ENCODE measurements at regions not wholly inside any gene's neighbourhood (a gene's known extent, or its start where the extent isn't known, plus 50 kb on each side); places are given as distances from the start of the nearest gene placed in this dataset.

DNA sequence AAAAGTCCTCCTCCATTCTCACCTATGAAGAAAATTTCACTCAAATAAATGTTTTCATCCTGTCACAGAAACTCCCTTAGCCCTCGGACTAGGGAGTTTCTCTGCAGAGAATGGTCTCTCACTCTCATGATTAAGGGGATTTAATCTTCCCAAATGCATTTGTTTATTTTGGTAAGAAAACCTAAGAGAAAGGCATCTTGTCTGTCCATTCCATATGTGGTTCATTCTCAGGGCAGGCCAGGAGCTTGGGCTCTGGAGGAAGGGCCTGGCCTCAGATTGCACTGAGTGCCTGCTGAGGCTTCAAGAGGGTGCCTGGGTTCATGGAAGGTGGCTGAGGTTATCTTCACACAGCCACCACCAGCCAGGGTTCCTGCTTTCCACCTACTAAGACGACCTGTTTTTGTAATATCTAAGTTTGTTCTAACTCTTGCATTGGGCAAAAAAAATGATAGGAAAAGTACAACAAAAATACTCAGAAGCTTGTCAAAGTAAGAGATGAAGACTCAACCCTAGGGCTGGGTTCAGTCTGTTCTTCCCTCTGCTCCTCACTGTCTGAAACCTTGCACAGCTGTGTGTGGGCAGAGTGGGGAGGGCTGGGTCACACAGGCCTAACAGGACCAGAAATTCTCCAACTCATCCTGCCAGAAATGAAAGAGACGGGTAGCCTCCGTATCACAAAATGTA, 186.7 kb downstream of the CXCL12 start:
- DNase-seq (ENCODE audit: low spot score): no peak

DNA sequence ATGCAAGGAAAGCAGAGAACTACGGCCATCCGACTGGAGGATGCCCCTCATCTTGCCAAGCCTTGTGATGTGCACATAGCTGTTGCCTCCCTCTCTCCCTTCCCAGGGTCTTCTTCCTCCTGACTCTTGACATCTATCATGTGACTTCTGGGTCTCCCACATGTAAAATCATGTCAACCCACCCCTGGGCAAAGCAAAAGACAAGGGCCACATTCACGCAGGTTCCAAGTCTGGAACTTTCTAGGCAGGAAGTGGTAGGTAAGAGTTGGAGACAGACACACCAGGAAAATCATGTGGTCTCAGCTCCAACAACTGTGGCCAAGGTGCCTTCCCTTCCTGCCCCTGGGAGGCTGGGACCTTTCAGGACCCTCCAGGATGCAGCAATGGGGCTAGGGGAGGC, 187.3 kb downstream of the CXCL12 start:
- DNase-seq (ENCODE audit: low spot score): no peak

DNA sequence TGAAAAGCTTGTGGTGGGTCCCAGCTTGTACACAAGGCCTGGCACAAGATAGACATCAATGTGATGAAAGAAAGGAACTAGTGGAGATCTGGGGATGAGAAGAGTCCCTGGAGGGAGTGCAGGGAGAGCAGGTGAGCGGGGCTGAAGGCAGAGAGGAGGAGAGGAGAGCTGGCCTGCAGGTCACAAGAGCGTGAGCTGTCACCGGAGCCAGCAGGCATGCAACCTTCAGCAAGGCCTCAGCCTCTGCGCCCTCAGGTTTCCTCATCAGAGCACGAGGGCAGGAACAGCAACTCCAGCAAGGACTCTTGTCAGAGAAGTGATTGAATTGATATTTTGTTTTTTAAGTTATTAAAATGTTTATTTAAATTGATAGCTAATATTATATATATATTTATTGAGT, 188.6 kb downstream of the CXCL12 start:
- no peak for DNase-seq (ENCODE audit: low spot score)

DNA sequence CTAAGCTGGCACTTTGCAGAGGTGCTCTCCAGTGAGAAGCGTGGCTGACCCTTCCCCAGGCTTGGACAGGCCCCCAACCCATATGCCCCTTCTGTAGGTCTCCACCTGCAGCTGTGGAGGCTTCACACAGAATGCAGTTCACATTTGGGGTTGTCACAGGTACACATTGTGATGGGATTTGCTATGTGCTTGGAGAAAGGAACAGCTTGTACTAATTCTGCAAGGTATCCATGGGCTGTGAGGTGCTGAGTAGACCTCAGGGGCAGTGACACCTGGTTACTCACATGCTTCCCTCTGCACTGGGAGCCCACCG, 188.9 kb downstream of the CXCL12 start:
- no peak for DNase-seq (ENCODE audit: low spot score)

DNA sequence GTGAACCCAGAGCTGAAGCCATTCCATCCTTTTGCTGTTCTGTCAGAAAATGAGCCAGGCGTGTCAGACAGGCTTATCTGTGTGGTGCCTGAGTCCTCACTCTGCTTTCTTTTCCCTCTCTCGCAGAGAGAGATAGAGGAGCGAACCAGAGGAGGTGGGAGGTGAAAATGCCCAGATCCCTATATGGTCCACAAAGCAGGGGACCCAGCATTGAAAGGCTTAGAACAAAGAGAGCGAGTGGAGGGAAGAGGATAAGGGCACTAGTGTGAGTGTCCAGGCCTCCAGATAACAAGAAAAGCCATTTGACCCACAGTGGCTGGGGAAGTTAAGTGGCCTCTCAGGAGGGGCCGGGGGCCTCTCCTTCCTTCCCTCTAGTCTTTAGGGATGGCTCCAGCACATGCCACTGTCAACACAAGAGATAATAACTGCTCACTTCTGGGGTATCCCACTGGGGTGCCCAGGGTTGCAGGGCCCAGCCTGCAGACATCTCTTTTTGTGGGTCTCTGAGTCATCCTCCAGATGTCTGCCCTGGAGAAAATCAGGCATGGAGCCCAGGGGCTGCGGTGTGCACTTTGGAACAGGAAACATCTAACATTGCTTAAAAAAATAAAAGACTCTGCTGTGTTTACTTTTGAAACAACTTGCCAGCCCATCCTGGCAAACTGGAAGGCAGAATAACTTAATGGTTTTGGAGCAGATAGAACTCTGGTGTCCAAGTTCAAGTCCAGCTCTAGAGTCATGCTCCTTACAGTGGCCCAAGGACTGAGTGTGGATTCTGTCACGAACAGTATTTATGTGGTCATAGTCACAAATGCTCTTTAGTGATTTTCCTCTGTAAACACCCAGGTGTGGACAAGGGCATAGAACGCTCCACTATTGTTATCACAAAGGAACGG, 189.5 kb downstream of the CXCL12 start:
- DNase-seq (ENCODE audit: low spot score): no peak

DNA sequence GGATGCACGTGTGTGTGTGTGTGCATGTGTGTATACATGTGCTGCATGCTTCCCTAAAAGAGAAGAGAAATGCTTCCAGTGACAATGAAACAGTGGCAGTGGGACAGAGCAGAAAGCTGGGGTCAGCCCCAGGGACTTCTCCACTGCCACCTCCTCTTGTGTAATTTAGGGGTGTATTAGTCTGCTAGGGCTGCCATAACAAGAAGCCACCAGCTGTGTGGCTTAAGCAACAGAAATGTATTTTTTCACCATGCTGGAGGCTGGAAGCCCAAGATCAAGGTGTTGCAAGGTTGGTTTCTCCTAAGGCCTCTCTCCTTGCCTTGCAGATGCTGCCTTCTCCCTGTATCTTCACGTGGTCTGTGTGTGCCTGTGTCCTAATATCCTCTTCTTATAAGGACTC, 190.5 kb downstream of the CXCL12 start:
- no peak for DNase-seq (ENCODE audit: low spot score)

DNA sequence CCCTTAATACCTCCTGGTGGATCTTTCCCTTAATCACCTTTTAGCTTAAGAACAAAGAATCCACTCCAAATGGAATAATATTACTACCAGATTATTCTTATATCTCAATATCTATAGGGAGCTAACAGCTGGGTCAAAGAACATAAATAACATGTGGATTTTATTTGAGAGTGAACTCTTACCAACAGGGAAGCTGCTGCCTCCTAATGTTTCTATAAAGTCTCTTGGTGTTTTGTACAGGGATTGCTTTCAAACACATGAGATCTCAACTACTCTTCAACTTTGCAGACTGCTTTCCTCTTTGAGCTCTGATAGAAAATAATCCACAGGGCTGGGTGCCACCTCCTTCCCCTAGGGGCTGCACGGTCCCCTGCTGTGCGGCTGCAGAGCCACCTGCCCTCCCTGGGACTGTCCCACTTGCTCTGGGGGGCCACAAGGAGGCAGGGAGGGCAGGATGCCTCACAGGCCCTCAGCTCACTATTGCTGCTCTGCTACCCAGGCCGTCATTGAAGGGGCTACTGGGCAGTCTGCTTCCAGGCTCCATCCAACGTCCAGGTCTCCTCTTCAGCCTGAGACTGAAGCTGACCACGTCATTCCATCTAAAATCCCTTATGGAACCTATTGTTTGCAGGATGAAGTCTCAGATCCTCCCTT, 191.2 kb downstream of the CXCL12 start:
- no peak for DNase-seq (ENCODE audit: low spot score)

DNA sequence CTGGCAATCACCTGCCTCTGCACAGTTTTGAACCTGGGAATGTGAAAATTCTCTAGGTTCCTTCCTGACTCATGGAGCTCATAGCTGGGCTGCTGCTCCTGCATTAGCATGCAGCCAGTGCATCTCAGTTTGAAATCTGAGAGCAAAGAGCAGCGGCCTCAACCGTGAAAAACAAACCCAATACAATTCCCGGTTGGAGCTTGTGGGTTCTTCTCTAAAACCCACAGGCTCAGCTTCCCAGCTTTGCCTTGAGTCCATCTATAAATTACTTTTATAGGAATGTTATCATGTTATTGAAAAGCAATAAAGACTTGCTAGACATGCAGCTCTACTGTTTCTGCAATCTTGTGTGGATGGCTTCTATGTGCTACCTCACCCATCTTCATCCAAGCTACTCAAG, 191.7 kb downstream of the CXCL12 start:
- DNase-seq (ENCODE audit: low spot score): no peak

DNA sequence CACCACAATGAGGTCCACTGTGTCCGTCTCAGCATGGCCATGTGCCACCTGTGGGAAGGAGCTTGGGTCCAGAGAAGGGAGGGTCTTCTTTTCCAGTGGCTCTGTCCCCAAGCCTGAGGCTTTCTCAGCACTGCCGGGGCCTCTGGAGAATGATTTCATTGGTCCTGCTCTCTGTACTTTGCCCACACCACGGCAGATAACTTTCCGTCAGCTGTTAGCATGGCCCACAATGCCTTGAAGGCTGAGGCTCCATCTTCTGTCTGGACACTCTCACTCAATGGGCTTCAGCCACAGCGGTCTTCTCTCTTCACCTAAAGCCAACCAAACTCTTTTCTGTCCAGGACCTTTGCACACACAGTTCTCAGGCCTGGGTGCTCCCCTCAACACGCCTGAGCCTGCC, 192.5 kb downstream of the CXCL12 start:
- DNase-seq (ENCODE audit: low spot score): no peak

DNA sequence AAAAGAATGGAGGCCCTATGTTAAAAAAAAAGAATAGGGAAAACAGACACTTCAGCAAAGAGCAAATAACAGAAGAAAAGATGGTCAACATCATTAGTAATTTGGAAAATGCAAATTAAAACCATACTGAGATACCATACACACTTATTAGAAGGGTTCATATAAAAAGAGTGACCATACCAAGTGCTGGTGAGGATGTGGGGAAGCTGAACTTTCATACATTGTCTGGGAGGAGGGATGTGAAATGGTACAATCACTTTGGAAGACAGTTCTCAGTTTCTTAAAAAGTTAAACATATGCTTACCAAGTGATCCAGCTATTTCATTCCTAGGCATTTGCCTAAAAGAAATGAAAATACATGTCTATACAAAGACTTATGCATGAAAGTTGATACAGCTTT, 194.4 kb downstream of the CXCL12 start:
- DNase-seq (ENCODE audit: low spot score): no peak

DNA sequence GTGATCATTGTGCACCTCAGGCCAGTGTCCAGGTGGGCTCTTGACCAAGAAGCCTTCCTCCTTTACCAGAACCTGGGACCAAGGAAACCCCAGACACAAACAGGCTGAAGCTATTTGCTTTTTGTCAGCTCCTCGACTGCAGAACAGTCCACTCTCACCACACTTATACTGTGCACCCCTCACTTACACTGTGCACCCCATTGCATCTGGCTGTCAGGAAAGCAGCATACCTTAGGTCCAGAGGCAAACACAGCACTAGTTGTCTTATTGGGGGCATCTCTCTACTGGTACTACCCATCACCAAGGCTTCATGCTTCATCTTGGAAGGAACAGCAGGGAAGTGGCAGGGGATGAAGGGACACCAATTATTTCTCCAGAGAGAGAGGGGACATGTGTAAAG, 198.1 kb downstream of the CXCL12 start:
- DNase-seq (ENCODE audit: low spot score): no peak

DNA sequence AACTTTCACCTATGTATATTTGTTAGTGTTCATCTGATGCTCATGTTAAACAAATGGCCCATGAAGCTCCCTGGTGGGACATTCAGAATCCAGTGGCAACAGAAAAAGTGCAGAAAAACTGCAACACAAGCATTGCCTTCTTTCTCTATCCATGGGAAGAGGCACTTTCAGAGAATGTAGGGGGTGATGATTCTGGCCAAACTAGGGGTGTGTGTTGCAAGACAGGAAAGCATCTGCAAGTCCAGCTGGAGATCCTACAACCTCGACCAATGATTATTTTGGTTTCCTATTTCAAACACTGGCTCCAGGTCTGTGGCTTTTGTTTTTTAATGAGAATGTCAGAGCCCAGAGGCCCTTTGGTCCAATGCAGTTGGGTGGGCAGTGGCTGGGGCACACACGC, 198.7 kb downstream of the CXCL12 start:
- no peak for DNase-seq (ENCODE audit: low spot score)

DNA sequence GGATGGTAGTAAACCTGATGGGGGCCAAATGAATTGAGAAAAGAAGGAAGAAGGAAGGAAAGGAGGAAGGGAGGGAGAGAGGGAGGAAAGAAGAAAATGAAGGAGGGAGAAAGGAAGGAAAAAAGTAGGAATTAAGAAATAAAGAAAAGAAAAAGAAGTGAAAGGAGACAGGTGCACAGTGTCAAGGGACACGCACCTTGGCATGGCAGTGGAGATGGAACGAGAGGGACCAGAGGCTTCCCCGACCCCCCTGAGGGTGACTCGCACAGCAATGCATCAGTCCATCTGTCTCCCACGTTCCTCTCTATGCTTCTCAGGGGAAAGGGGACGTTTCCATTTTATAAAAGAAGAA, 199.6 kb downstream of the CXCL12 start:
- DNase-seq (ENCODE audit: low spot score): no peak

DNA sequence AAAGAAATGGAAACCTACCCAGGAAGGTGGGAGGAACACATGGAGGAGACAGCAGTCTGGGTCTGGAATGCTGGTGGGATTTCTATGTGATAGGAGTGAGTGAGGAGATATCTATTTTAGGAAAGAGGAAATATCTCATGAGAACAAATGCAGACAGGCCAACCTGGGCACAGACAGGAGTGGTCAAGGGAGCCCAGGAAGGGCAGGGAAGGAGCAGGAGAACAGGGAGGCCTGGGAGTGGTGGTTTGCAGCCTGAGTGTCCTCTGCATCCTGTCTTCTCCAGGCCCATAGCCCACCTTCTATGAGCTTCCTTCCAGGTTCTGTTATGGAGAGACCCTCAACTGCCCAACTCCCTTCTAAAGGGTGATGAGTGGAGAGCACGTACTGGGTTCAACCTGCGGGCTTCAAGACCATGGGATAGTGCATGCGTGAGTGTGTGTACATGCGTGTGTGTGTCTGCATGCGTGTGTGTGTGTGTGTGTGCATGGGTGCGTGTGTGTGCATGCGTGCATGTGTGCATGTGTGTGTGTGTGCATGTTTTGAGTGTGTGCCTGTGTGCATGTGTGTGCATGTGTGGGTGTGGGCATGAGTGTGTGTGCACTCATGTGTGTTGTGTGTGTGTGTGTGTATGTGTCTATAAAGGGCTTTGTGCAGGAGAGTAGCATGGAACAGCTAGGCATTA, 200.1 kb downstream of the CXCL12 start:
- DNase-seq (ENCODE audit: low spot score): no peak

DNA sequence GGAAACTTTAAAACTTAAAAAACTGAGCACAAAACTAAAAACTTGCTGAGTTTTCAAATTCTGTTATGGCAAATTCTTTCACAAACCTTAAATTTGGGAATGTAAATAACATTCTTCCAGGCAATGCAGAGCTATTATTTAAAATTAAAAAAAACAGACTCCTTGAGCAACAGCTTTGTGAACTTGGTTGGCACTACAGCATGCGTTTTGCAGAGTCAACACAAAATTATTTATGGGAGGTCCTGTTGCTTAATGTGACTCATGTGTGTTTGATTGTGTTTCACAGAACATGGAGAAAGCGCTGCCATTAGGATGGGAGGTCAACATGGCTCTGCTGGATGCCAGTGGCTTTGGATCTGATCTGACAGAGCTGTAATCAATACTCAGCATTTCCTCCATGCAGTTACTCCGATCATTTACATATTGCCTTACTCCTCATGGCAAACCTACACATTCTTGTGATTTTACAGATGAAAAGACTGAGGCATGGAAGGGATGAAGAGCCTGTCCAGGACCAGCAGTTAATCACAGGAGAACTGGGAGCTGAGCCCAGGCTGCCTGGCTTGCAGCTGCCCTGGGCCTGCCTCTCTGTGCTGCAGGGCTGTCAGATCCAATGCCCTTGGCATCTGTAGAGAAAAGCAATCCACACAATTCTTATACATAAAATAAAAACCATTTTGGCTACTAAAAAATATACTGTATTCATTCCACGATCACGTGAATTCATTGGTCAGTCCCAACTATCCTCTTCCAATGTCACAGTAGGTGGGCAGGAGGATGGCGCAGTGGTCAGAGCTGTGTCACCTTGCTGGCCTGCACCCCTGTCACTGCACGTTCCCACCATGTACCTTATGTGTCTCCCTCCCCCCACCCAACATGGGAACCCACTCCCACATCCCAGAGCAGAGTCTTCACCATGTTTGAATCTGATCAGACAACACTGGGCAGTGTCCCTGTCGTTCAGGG, 200.9 kb downstream of the CXCL12 start:
- no peak for DNase-seq (ENCODE audit: low spot score)

DNA sequence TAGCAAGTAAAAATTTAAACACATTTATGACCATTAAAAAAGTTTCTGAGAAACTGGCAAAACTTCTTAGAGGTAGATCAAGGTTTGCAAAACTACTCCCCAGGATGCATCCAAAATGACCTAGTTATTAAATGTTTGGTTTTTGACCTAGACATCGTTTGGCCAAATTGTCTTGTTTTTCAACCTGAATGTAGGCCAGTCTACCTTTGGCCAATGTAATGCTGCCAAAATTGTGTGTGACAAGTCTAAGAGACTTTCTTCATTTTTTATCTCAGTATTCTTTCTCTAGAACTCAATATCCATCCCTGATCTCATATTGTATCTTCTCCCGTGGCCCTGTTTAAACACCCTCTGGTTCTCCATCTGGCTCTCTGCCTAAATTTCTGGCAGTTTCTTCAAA, 202.0 kb downstream of the CXCL12 start:
- DNase-seq (ENCODE audit: low spot score): no peak

DNA sequence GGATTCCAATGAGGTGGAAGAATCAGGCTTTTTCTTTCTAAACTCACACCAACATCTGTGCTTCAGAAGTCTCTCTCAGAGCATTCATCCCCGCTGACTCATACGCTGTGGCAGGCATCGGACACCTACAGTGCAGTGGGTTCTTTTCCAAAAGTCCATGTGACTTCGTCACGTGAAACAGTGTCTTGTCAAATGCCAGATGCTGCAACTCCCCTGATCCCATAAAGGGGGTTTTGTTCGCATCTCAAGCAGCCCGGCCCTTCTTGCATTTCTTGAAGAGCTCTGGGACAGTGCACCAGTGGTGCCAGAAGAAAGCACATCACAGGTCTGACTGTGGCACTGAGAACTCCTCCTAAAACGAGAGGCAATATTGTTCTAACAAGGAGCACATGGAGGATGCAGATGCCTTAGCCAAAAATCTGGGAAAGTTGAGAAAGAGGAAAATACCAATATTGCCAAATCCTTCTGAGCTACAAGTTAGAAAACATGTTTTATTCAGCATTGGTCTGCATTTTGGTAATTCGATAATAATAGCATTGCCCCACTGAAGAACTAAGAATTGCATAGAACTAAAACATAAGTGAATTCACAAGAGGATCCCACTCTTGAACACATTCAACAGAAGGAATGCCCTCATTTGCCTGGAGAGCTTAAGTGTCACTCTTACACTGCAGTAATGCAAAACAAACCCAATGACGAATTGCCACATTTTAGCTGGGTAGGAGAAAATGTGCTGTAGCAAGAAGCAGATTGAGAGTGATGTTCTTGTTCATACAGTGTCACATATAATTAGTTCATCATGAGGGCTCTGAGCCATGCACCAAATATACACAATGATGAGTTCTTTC, 204.4 kb downstream of the CXCL12 start:
- DNase-seq (ENCODE audit: low spot score): no peak

DNA sequence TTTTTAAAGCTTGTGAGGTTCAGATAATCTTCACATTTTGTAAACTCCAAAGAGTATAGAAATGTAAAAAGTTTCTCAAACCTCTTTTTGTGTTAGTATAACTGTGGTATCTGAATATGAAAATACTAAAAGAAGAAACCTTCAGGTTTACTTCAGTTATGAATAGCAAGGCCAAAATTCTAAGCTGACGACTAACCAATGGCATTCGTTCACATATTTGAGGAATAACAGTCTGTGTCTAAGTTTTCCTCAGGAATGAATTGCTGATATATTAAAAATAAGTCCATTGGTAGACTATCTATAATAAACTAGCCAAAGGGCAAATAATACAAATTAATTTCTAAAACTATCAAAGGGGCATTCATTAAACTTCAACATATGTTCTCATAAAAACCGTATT, 206.0 kb downstream of the CXCL12 start:
- no peak for DNase-seq (ENCODE audit: low spot score)

DNA sequence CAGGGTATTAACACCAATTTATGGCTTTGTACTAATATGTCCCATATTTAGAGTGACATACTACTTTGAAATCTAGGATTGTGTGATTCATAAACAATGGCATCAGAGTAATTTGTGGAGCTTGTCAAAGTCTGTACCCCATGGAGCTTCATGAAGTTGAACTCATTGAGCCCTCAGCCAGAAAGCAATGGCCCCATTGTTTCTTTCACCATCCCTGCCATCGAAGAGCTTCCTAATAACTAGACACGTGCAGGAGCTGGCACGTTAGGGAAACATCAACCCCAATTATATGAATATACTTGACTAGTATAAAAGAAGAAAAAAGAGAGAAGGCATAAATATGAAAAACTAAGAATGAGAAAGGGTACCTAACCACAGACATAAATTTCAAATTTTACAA, 206.6 kb downstream of the CXCL12 start:
- no peak for DNase-seq (ENCODE audit: low spot score)

DNA sequence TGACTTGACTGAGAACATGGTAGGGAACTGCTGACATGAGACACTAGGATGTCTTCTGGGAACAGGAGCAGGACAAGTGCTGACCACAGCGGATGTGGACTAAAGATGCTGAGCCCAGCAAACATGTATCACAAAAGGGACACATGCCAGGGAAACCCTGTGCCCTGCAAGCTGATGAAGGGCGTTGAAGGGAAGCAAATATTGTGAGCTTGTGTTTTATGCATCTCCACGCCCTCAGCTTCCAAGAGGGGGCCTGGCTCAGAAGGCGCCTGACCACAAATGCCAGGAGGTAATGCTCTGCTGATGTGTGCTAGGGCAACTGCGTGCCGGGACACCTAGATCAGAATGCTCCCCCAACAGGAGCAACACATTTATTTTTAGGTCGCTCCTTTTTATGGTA, 207.3 kb downstream of the CXCL12 start:
- no peak for DNase-seq (ENCODE audit: low spot score)

DNA sequence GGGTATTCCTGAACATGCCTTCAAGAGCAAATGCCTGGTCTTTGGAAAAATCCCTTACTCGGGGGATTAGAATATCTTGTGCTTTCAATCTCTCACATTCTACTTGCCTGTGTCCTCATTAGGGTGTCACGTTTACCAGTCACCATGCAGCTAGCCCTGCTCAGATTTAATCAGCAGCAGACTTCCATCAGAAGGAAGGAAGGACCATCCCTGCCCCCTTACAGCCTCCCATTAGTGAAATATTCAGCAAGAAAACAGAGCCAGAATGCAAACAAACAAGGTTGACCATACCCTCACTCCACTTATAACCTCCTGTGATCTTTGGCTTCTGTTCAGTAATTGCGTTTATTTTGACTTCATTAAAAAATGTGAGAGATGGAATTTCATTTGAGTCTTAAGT, 208.6 kb downstream of the CXCL12 start:
- no peak for DNase-seq (ENCODE audit: low spot score)
